Body of pancreas (tissue), 4 donors: ENCODE measurements at regions not wholly inside any gene's neighbourhood (a gene's known extent, or its start where the extent isn't known, plus 50 kb on each side); places are given as distances from the start of the nearest gene placed in this dataset.

Experiments
- POLR2A ChIP-seq, 3 donors: fragments of 450-650 bp; IDR thresholded peaks; one replicate each; pipeline ENCODE4 v1.6.1; 2016; ENCODE audit warnings: antibody characterized with exemption in 3 of 3, mild to moderate bottlenecking in 2 of 3
- TF ChIP-seq, protein P1 (sequence below), 7 experiments: fragments of 450-650 bp in 4 of 7; fragments of 200-600 bp in 3 of 7; sonication (generic) in 3 of 7; IDR thresholded peaks; one replicate each; pipeline ENCODE4 v1.5.1; 2016 to 2019; ENCODE audit warnings: antibody characterized with exemption in 7 of 7

GRCh38 chr3:191531434-191531972 lies 70.5 kb downstream of the PYDC2 start:
- TF ChIP-seq, protein P1, sequence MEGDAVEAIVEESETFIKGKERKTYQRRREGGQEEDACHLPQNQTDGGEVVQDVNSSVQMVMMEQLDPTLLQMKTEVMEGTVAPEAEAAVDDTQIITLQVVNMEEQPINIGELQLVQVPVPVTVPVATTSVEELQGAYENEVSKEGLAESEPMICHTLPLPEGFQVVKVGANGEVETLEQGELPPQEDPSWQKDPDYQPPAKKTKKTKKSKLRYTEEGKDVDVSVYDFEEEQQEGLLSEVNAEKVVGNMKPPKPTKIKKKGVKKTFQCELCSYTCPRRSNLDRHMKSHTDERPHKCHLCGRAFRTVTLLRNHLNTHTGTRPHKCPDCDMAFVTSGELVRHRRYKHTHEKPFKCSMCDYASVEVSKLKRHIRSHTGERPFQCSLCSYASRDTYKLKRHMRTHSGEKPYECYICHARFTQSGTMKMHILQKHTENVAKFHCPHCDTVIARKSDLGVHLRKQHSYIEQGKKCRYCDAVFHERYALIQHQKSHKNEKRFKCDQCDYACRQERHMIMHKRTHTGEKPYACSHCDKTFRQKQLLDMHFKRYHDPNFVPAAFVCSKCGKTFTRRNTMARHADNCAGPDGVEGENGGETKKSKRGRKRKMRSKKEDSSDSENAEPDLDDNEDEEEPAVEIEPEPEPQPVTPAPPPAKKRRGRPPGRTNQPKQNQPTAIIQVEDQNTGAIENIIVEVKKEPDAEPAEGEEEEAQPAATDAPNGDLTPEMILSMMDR (IDR thresholded peaks at IDR 0.05): no peak
- TF ChIP-seq POLR2A (IDR thresholded peaks at IDR 0.05): no peak
